Islet precursor cell (in vitro differentiated cells): ENCODE measurements at regions not wholly inside any gene's neighbourhood (a gene's known extent, or its start where the extent isn't known, plus 50 kb on each side); places are given as distances from the start of the nearest gene placed in this dataset.

Experiments used
- DNase-seq: peaks from one replicate; pipeline ENCODE4 v3.0.0-alpha.2; 2018

DNA sequence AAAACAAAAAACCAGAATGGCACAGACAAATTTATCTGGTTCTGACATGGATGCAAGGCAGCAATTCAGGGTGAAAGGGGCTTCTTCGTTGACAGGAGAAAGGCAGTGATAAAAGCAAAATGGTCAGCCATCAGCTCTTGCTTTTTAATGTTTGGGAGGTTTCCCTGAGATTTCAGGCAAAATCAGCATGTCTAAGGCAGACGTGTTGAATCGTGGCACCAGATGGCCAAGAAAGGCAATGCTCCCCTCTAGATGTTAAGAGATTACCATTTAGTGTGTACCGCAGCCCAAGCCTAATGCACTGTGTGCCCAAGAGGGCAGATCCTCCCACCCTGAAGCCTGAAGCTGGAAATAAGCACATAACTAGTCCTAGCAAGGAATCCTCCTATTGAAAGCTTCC is 88.8 kb upstream of the GALNT18 start:
- DNase-seq = no peak

DNA sequence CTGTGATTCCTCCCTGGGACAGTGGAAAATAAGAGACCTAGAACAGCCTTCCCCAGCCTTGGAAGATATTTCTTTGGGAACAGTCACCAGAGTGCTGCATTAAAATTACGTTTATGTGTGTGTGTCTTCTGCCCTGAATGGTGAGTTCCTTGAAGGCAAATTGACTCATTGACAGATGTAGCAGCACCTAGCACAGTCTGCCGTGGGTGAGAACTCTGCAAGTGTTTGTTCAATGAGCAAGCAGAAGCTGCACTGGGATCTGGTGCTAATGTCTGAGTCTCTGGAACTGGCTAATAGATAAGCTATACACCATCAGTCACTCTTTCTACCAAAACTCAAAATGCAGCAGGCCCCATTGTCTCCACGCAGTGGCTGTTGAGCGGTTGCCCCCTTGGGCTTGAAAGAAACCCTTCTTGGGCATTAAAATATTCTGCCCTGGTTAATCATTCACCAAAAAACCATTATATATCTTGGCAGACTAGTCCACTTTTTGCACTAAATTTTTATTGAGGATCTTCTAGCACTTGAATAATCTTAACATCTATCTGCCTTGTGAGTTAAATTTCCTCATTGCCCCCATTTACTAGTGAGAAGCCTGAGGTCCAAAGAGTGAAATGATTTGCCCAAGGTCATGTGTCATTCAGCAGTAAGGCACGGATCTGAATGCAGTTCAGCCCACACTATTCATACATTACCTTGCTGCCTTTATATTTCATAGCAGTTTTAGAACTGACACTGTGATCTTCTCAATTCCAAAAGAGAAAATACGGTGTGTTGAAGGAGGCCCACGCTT is 87.8 kb upstream of the GALNT18 start:
- no peak for DNase-seq

DNA sequence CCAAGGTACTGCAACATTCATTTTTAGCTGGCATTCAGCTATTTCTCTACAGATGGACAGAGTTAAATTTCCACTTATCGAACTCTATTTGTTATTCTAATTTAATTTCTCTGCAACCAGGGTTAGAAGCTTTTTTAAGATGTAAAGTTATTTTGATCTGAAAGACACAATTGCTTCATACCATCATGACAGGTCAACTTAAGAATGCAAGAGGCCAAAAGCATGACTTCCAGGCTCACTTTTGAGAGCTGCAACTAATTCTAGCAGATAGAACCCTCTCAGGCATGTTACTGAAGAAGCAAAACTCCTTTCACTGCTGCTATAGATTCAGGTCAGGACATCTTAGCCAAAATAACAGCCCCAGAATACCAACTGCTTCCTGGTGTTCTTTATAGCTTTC is 86.5 kb upstream of the GALNT18 start:
- no peak for DNase-seq

GRCh38 chr11:11706028-11706427 is 84.2 kb upstream of the GALNT18 start:
- peak; percentile 56 for DNase-seq

- DNase-seq = no peak
Observed at GRCh38 chr11:11703885-11704284, 82.1 kb upstream of the GALNT18 start.

DNA sequence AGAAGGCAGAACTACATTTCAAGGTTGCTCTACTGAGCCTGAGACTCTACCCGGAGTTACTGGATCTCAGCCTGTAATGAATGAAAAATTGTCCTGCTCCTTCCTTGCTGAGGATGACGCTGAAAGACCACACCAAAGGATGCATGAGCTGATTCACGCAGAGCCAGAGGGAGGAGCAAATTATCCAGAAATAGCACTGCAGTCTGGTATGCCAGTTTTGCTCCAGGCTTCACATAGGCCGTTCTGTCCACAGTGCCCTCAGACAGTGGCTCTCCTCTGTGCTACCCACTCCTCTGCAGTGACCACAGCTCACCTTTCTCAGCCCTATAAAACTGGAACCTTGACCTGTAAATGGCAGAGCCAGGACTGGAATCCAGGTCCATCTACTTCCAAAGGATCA is 79.3 kb upstream of the GALNT18 start:
- DNase-seq = no peak

DNA sequence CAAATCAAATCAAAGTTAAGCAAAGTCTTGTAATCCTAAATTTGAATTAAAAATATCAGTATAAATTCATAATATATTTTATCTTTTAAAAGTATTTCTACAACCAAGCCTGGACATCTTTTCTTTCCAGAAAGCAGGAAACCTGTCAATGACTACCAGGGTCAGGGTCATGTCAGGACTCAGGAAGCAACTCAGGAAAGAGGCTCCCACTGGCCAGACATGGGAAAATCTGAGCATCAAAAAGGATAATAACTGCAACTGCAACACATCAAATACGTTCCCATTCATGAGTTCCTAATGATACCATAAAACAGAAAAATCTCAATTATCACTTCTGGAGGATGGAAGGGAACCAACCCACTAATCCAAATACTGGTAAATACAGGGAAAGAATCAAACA is 76.0 kb upstream of the GALNT18 start:
- peak; percentile 7 for DNase-seq

DNA sequence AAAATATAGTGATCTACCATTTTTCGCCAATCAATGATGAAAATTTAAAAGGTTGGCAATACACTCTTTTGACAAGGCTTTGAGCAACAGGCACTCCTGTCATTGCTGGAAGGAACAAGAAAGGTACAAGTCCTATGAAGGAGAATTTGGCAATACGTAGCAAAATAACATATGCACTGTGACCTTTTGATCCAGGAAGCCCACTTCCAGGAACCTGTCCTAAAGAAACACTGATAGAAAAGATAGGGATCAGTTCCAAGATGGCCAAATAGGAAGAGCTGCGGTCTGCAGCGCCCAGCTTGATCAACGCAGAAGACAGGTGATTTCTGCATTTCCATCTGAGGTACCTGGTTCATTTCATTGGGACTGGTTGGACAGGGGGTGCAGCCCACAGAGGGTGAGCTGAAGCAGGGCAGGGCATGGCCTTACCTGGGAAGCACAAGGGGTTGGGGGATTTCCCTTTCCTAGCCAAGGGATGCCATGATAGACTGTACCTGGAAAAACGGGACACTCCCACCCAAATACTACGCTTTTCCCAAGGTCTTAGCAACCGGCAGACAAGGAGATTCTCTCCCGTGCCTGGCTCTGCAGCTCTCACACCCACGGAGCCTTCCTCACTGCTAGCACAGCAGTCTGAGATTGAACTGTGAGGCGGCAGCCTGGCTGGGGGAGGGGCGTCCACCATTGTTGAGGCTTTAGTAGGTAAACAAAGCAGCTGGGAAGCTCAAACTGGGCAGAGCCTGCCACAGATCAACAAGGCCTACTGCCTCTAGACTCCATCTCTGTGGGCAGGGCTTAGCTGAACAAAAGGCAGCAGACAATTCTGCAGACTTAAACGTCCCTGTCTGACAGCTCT is 69.7 kb upstream of the GALNT18 start:
- DNase-seq = peak; percentile 55

DNA sequence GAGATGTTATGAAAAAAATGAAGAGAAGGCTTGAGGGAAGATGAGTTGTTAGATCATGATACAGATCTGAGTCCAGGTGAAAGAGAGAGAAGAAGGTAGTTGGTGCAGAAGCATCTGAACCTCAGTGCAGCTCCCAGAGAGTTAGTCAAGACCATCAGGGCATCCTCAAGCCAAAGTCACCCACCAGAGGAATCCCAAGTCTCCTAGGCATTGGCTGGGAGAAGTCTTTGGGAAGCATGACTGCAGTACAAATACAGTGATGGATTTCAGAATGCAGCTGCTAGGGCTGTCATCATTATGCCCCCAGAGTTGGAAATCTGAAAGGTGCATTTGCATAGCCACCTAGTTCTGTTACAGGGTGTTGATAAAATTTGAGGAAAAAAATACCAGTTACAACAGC is 59.7 kb upstream of the GALNT18 start:
- peak; percentile 22 for DNase-seq

DNA sequence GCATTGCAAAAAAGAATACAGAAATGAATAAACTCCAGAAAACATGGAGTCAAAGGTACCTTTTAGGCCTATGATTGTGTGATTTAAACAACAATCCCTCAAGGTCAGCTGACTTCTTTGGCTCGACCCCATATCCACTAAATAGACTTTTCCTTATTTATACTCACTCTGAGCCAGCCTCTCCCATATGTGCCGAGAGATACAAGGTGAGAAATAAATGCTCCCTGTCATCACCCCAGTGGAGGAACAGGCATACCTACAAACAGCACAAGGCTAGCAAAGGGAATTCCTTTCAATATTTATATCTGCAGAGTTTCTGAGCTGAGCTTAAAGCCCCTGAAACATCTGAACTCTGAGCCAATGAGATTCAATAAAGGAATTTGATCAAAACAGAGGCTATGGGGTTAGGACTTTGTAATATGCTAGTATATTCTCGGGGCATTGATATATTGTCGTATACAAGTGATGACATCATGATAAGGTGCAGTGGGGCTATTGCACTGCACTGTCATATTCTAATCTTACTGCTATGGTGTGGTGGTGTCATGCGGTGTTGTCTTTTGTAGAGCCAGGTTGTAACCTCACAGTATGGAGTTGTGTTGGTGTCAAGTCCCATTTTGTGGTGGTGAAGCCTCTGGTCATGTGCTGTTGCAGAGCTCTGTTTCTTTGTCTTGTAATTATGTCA is 56.0 kb upstream of the GALNT18 start:
- no peak for DNase-seq

GRCh38 chr11:11675671-11676181 is 53.9 kb upstream of the GALNT18 start:
- DNase-seq = no peak

- DNase-seq = no peak
Observed at GRCh38 chr11:11672789-11673188, 51.0 kb upstream of the GALNT18 start.

GRCh38 chr11:11672101-11672500 is 50.3 kb upstream of the GALNT18 start:
- no peak for DNase-seq
